Right renal cortex interstitium (tissue), 3 donors: ENCODE measurements at regions not wholly inside any gene's neighbourhood (a gene's known extent, or its start where the extent isn't known, plus 50 kb on each side); places are given as distances from the start of the nearest gene placed in this dataset.
"Not testable (repeated sequence)": the region's sequence is repeated elsewhere in the genome, so short reads cannot be mapped to it uniquely, and the experiment has no call there.

ENCODE experiments used
- DNase-seq, 3 donors: peaks; one replicate each; pipeline ENCODE4 v3.0.0-alpha.2; 2013; ENCODE audit warnings: low read depth in 3 of 3, low spot score in 2 of 3

GRCh38 chr13:83162493-83162892 is 719.8 kb downstream of the SLITRK1 start:
- DNase-seq, result no peak

GRCh38 chr13:83153848-83154247 is 728.4 kb downstream of the SLITRK1 start:
- DNase-seq, result no peak

GRCh38 chr13:83151308-83151660 is 731.0 kb downstream of the SLITRK1 start:
- no peak for DNase-seq

- DNase-seq, result no peak
Measured at GRCh38 chr13:83150616-83151307, 731.5 kb downstream of the SLITRK1 start.

- DNase-seq, result no peak
Measured at GRCh38 chr13:83136660-83137059, 745.6 kb downstream of the SLITRK1 start.

- DNase-seq, result no peak
Measured at GRCh38 chr13:83125791-83126190, 756.5 kb downstream of the SLITRK1 start.

GRCh38 chr13:83121896-83122295 is 760.4 kb downstream of the SLITRK1 start:
- no peak for DNase-seq

GRCh38 chr13:83117046-83117445 is 765.2 kb downstream of the SLITRK1 start:
- DNase-seq, result no peak

GRCh38 chr13:83101574-83102247 is 780.6 kb downstream of the SLITRK1 start:
- not testable (repeated sequence) for DNase-seq

GRCh38 chr13:83100237-83100636 is 782.0 kb downstream of the SLITRK1 start:
- DNase-seq, result no peak

GRCh38 chr13:83088858-83089257 is 793.4 kb downstream of the SLITRK1 start:
- no peak for DNase-seq

- DNase-seq, result no peak
Measured at GRCh38 chr13:83086948-83087347, 795.3 kb downstream of the SLITRK1 start.

- DNase-seq, result no peak
Measured at GRCh38 chr13:83086088-83086487, 796.2 kb downstream of the SLITRK1 start.

- no peak for DNase-seq
Measured at GRCh38 chr13:83085186-83085900, 796.9 kb downstream of the SLITRK1 start.

GRCh38 chr13:83077499-83077898 is 804.8 kb downstream of the SLITRK1 start:
- DNase-seq, result no peak

- not testable (repeated sequence) for DNase-seq
Measured at GRCh38 chr13:83073930-83074329, 808.3 kb downstream of the SLITRK1 start.

GRCh38 chr13:83065108-83065507 is 817.2 kb downstream of the SLITRK1 start:
- no peak for DNase-seq

- DNase-seq, result no peak
Measured at GRCh38 chr13:83057119-83057518, 825.2 kb downstream of the SLITRK1 start.

- no peak for DNase-seq
Measured at GRCh38 chr13:83056269-83056668, 826.0 kb downstream of the SLITRK1 start.

GRCh38 chr13:83048419-83048818 is 833.9 kb downstream of the SLITRK1 start:
- no peak for DNase-seq

GRCh38 chr13:83024955-83025594 is 857.2 kb downstream of the SLITRK1 start:
- DNase-seq, result no peak
